Neural progenitor cell (in vitro differentiated cells): ENCODE measurements at regions not wholly inside any gene's neighbourhood (a gene's known extent, or its start where the extent isn't known, plus 50 kb on each side); places are given as distances from the start of the nearest gene placed in this dataset.

Experiments
- DNase-seq: peaks from one replicate; pipeline ENCODE4 v3.0.0-alpha.2; 2016; ENCODE audit warnings: low spot score
- H2AFZ ChIP-seq: fragments of 200-600 bp; sonication (generic); replicated peaks from 2 replicates; pipeline ENCODE4 v1.6.1; 2016; ENCODE audit warnings: antibody characterized with exemption
- H3F3A ChIP-seq: fragments of 200-600 bp; sonication (generic); 2 replicates; pipeline ENCODE4 v1.6.1; 2016; ENCODE audit warnings: antibody characterized with exemption, low read depth
- H3K27ac ChIP-seq: fragments of 200-600 bp; sonication (generic); 2 replicates; pipeline ENCODE4 v1.5.1; 2016; ENCODE audit warnings: mild to moderate bottlenecking
- H3K27me3 ChIP-seq: fragments of 200-600 bp; sonication (generic); 2 replicates; pipeline ENCODE4 v1.6.1; 2016; ENCODE audit warnings: mild to moderate bottlenecking, moderate library complexity
- H3K36me3 ChIP-seq: fragments of 200-600 bp; sonication (generic); 2 replicates; pipeline ENCODE4 v1.5.1; 2016
- H3K4me1 ChIP-seq: fragments of 200-600 bp; sonication (generic); 2 replicates; pipeline ENCODE4 v1.6.1; 2016; ENCODE audit warnings: mixed run types
- H3K4me2 ChIP-seq: fragments of 200-600 bp; sonication (generic); 2 replicates; pipeline ENCODE4 v1.6.1; 2016
- H3K4me3 ChIP-seq: fragments of 200-600 bp; sonication (generic); 2 replicates; pipeline ENCODE4 v1.5.1; 2016
- H3K79me2 ChIP-seq: fragments of 200-600 bp; sonication (generic); 2 replicates; pipeline ENCODE4 v1.6.1; 2016; ENCODE audit warnings: low read depth
- H3K9ac ChIP-seq: fragments of 200-600 bp; sonication (generic); 2 replicates; pipeline ENCODE4 v1.6.1; 2016
- H3K9me3 ChIP-seq: fragments of 200-600 bp; sonication (generic); 2 replicates; pipeline ENCODE4 v1.5.1; 2016; ENCODE audit warnings: low read depth
- H4K20me1 ChIP-seq: fragments of 200-600 bp; sonication (generic); 2 replicates; pipeline ENCODE4 v1.6.1; 2016; ENCODE audit warnings: low read depth
- H3K27ac Mint-ChIP-seq: 3 replicates; pipeline ENCODE4 v1.8.0; 2021; ENCODE audit warnings: mixed read lengths
- H3K27me3 Mint-ChIP-seq: 2 replicates; pipeline ENCODE4 v1.8.0; 2022; ENCODE audit warnings: low read depth, mild to moderate bottlenecking, inconsistent platforms, moderate library complexity, mixed read lengths; ENCODE audit not compliant: insufficient read depth
- H3K36me3 Mint-ChIP-seq: 3 replicates; pipeline ENCODE4 v1.8.0; 2021; ENCODE audit warnings: mixed read lengths
- H3K4me1 Mint-ChIP-seq: 3 replicates; pipeline ENCODE4 v1.8.0; 2021; ENCODE audit warnings: mixed read lengths
- H3K4me3 Mint-ChIP-seq: 3 replicates; pipeline ENCODE4 v1.8.0; 2021; ENCODE audit warnings: mild to moderate bottlenecking, moderate library complexity, mixed read lengths
- H3K9me3 Mint-ChIP-seq: 3 replicates; pipeline ENCODE4 v1.8.0; 2020; ENCODE audit warnings: mixed read lengths
- EZH2 ChIP-seq: fragments of 200-600 bp; sonication (generic); IDR thresholded peaks from 2 replicates; pipeline ENCODE4 v1.6.1; 2017; ENCODE audit warnings: antibody characterized with exemption, mild to moderate bottlenecking, moderate library complexity
- EZH2phosphoT487 ChIP-seq: fragments of 200-600 bp; sonication (generic); IDR thresholded peaks from 2 replicates; pipeline ENCODE4 v1.6.1; 2017; ENCODE audit warnings: antibody characterized with exemption
- TF ChIP-seq, protein P1 (sequence below): fragments of 200-600 bp; sonication (generic); IDR thresholded peaks from 2 replicates; pipeline ENCODE4 v1.5.1; 2017; ENCODE audit warnings: antibody characterized with exemption, mild to moderate bottlenecking

- Histone ChIP-seq H3K4me1 (peaks cover 9% of the 10 kb centered on the region), H3K27ac (no peak overlapping the region), H3K79me2 (no peaks in the 10 kb centered on the region), H3K27me3 (no peaks in the 10 kb centered on the region), H2AFZ (no peak overlapping the region), H3K4me3 (no peak overlapping the region), H3F3A (no peaks in the 10 kb centered on the region), H3K4me2 (no peak overlapping the region), H3K9me3 (no peaks in the 10 kb centered on the region), H3K36me3 (no peaks in the 10 kb centered on the region), H4K20me1 (no peaks in the 10 kb centered on the region), H3K9ac (no peak overlapping the region)
- Mint-ChIP-seq H3K9me3 (peaks cover 8% of the 10 kb centered on the region), H3K36me3 (no peaks in the 10 kb centered on the region), H3K27me3 (no peaks in the 10 kb centered on the region), H3K27ac (no peak overlapping the region), H3K4me1 (peaks cover 4% of the 10 kb centered on the region), H3K4me3 (no peak overlapping the region)
- DNase-seq, result no peak
- TF ChIP-seq, protein P1, sequence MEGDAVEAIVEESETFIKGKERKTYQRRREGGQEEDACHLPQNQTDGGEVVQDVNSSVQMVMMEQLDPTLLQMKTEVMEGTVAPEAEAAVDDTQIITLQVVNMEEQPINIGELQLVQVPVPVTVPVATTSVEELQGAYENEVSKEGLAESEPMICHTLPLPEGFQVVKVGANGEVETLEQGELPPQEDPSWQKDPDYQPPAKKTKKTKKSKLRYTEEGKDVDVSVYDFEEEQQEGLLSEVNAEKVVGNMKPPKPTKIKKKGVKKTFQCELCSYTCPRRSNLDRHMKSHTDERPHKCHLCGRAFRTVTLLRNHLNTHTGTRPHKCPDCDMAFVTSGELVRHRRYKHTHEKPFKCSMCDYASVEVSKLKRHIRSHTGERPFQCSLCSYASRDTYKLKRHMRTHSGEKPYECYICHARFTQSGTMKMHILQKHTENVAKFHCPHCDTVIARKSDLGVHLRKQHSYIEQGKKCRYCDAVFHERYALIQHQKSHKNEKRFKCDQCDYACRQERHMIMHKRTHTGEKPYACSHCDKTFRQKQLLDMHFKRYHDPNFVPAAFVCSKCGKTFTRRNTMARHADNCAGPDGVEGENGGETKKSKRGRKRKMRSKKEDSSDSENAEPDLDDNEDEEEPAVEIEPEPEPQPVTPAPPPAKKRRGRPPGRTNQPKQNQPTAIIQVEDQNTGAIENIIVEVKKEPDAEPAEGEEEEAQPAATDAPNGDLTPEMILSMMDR, result no peak
- TF ChIP-seq EZH2, result no peak
- no peak for TF ChIP-seq EZH2phosphoT487
Observed at GRCh38 chr14:80395031-80395430, 183.7 kb upstream of the DIO2 start.

GRCh38 chr14:80393766-80394165 is 182.5 kb upstream of the DIO2 start:
- Histone ChIP-seq H3F3A (no peaks in the 10 kb centered on the region), H3K4me1 (peaks cover 9% of the 10 kb centered on the region), H3K79me2 (no peaks in the 10 kb centered on the region), H4K20me1 (no peaks in the 10 kb centered on the region), H3K9me3 (no peaks in the 10 kb centered on the region), H3K27me3 (no peaks in the 10 kb centered on the region), H3K36me3 (no peaks in the 10 kb centered on the region), H3K4me2 (no peak overlapping the region), H3K9ac (no peak overlapping the region), H3K4me3 (no peak overlapping the region), H2AFZ (no peak overlapping the region), H3K27ac (no peak overlapping the region)
- Mint-ChIP-seq H3K4me3 (no peak overlapping the region), H3K27ac (no peak overlapping the region), H3K36me3 (no peaks in the 10 kb centered on the region), H3K4me1 (peaks cover 4% of the 10 kb centered on the region), H3K9me3 (peaks cover 7% of the 10 kb centered on the region), H3K27me3 (no peaks in the 10 kb centered on the region)
- no peak for TF ChIP-seq EZH2phosphoT487
- no peak for DNase-seq

DNA sequence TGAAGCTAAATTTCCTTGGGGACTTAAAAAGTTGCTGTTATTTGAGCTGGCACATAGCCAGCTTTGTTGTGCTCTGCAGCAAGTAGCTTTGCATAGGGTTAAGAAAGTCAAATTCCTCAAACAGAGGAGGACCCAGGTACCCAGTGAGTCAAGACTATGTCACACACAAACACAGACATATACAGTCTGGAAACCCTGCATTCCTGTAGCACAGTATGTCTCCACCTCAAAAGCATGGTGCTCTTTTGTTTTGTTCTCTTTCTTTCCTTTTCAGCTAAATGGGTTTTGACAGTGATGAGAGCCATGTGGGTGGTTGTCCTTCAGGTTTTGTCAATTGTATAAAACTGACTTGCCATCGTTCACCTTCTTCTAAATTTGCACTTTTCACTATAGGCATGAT is 179.6 kb upstream of the DIO2 start:
- no peak overlapping the region for H2AFZ ChIP-seq
- no peak overlapping the region for H3K4me3 ChIP-seq
- no peak overlapping the region for H3K9ac ChIP-seq
- peaks cover 9% of the 10 kb centered on the region for H3K4me1 ChIP-seq
- H4K20me1 ChIP-seq, result no peaks in the 10 kb centered on the region
- H3K9me3 ChIP-seq, result no peaks in the 10 kb centered on the region
- H3K4me1 Mint-ChIP-seq, result peaks cover 4% of the 10 kb centered on the region
- H3K79me2 ChIP-seq, result no peaks in the 10 kb centered on the region
- H3K4me2 ChIP-seq, result no peak overlapping the region
- no peaks in the 10 kb centered on the region for H3K27me3 Mint-ChIP-seq
- H3K9me3 Mint-ChIP-seq, result no peaks in the 10 kb centered on the region
- no peak overlapping the region for H3K27ac Mint-ChIP-seq
- no peak overlapping the region for H3K4me3 Mint-ChIP-seq
- H3K36me3 ChIP-seq, result no peaks in the 10 kb centered on the region
- no peak overlapping the region for H3K27ac ChIP-seq
- no peaks in the 10 kb centered on the region for H3F3A ChIP-seq
- no peaks in the 10 kb centered on the region for H3K27me3 ChIP-seq
- peak; percentile 31 for DNase-seq
- TF ChIP-seq, protein P1, result no peak
- no peak for TF ChIP-seq EZH2
- no peak for TF ChIP-seq EZH2phosphoT487
- no peaks in the 10 kb centered on the region for H3K36me3 Mint-ChIP-seq

- H3K9me3 ChIP-seq, result no peaks in the 10 kb centered on the region
- TF ChIP-seq EZH2phosphoT487 (no peak), EZH2 (no peak)
- TF ChIP-seq, protein P1, result no peak
- no peaks in the 10 kb centered on the region for H3K79me2 ChIP-seq
- H3K36me3 Mint-ChIP-seq, result no peaks in the 10 kb centered on the region
- H3K27me3 Mint-ChIP-seq, result no peaks in the 10 kb centered on the region
- peaks cover 9% of the 10 kb centered on the region for H3K4me1 ChIP-seq
- H3K27ac ChIP-seq, result no peak overlapping the region
- peaks cover 4% of the 10 kb centered on the region for H3K4me1 Mint-ChIP-seq
- no peak overlapping the region for H3K4me3 ChIP-seq
- H3K27ac Mint-ChIP-seq, result no peak overlapping the region
- H4K20me1 ChIP-seq, result no peaks in the 10 kb centered on the region
- no peak overlapping the region for H3K4me2 ChIP-seq
- H3K27me3 ChIP-seq, result no peaks in the 10 kb centered on the region
- H3K4me3 Mint-ChIP-seq, result no peak overlapping the region
- no peaks in the 10 kb centered on the region for H3K9me3 Mint-ChIP-seq
- H3F3A ChIP-seq, result no peaks in the 10 kb centered on the region
- no peak overlapping the region for H3K9ac ChIP-seq
- no peaks in the 10 kb centered on the region for H3K36me3 ChIP-seq
- DNase-seq, result no peak
- H2AFZ ChIP-seq, result no peak overlapping the region
Observed at GRCh38 chr14:80388980-80389711, 177.8 kb upstream of the DIO2 start.
